ENCODE measurements at regions not wholly inside any gene's neighbourhood (a gene's known extent, or its start where the extent isn't known, plus 50 kb on each side); places are given as distances from the start of the nearest gene placed in this dataset.
A peak's percentile ranks its signal among the peaks of the same experiment; 100 is the strongest.

- Histone ChIP-seq H4K20me1 (replicated peaks in 1 of 2; ENCODE audit: control insufficient read depth in 1 of 2, insufficient read depth in 2 of 2, low read length in 2 of 2) (no peaks in the 10 kb centered on the region), H3K79me1 (ENCODE audit: low read depth, low read length) (no peaks in the 10 kb centered on the region), H2BK120ac (replicated peaks; ENCODE audit: low read depth, low read length) (peak overlapping the region; percentile 98), H3K4me3 (ENCODE audit: extremely low read depth in 1 of 4, insufficient read depth in 2 of 4, low read depth in 3 of 4, low read length in 4 of 4) (no peak overlapping the region), H2AFZ (ENCODE audit: low read length) (no peak overlapping the region), H2BK15ac (ENCODE audit: low read length) (no peak overlapping the region), H3K4ac (replicated peaks; ENCODE audit: insufficient read length, low read depth, low read length) (peak overlapping the region; percentile 97), H2BK12ac (ENCODE audit: low read depth, low read length) (peak overlapping the region; percentile 86; the same call in 1 of the 2 replicates), H4K5ac (ENCODE audit: insufficient read length, low read depth, low read length) (no peak overlapping the region), H3K27me3 (replicated peaks in 1 of 4; ENCODE audit: control insufficient read depth in 3 of 4, extremely low read depth in 1 of 4, insufficient read depth in 3 of 4, low read length in 3 of 4) (no peaks in the 10 kb centered on the region), H3K23me2 (ENCODE audit: low read depth, low read length) (no peaks in the 10 kb centered on the region), H4K8ac (ENCODE audit: extremely low read depth, insufficient read depth, low read length) (peak overlapping the region; percentile 57; the same call in 1 of the 2 replicates), H3K9me3 (ENCODE audit: insufficient read depth in 2 of 2, low read depth in 1 of 2, low read length in 1 of 2) (no peaks in the 10 kb centered on the region), H3K56ac (replicated peaks; ENCODE audit: insufficient read length, low read depth, low read length) (no peak overlapping the region), H3K4me1 (replicated peaks in 1 of 4; ENCODE audit: control insufficient read depth in 3 of 4, insufficient read depth in 4 of 4, low read length in 3 of 4) (peaks cover 4 to 20% (median 12%) of the 10 kb centered on the region in 4 experiments), H3K4me2 (ENCODE audit: insufficient read depth in 1 of 2, low read depth in 2 of 2, low read length in 2 of 2) (no peak overlapping the region), H2BK5ac (ENCODE audit: low read depth, low read length) (peak overlapping the region; percentile 95; the same call in 1 of the 2 replicates), H3K36me3 (ENCODE audit: control insufficient read depth in 2 of 4, insufficient read depth in 4 of 4, low read length in 3 of 4) (no peaks in the 10 kb centered on the region), H3K18ac (ENCODE audit: extremely low read depth, low read length) (peak overlapping the region; percentile 81; the same call in 1 of the 2 replicates), H3K23ac (ENCODE audit: insufficient read length) (no peak overlapping the region), H3K14ac (ENCODE audit: insufficient read length) (no peak overlapping the region), H3K27ac (ENCODE audit: low read depth, low read length) (no peak overlapping the region), H2AK5ac (ENCODE audit: low read depth, low read length) (peak overlapping the region; percentile 8; the same call in 1 of the 2 replicates), H3K9ac (replicated peaks in 1 of 4; ENCODE audit: extremely low read depth in 1 of 4, low read depth in 3 of 4, low read length in 3 of 4) (no peak overlapping the region), H3K79me2 (ENCODE audit: control insufficient read depth in 1 of 2, insufficient read depth in 2 of 2, low read length in 2 of 2) (no peaks in the 10 kb centered on the region; a peak in 1 of 4 replicates), H2BK20ac (ENCODE audit: low read length) (peak overlapping the region; percentile 84; the same call in 1 of the 2 replicates), H4K91ac (replicated peaks; ENCODE audit: insufficient read length, low read length) (peak overlapping the region; percentile 95)
- POLR2A ChIA-PET (ENCODE audit: partially characterized antibody) = interaction anchor here (1.3 to 6.6 kb wide), 2 partner anchors 12 to 47 kb away, joined by 3 to 54 read pairs; no protein-coding TSS in a partner anchor
- DNase-seq (ENCODE audit: low read depth in 1 of 2, low spot score in 2 of 2) (no peak), FAIRE-seq (no peak)
- CTCF ChIA-PET (ENCODE audit: partially characterized antibody) = interaction anchor here (0.8 kb wide), 1 partner anchor 40 kb away, joined by 3 read pairs; no protein-coding TSS in a partner anchor
- TF ChIP-seq E2F6 (IDR thresholded peaks at IDR 0.05) = no peak
- no peak for TF ChIP-seq SP1 (IDR thresholded peaks at IDR 0.05; ENCODE audit: low read depth, low read length)
- TF ChIP-seq KDM4A (IDR thresholded peaks at IDR 0.05; ENCODE audit: low read depth, low read length, severe bottlenecking) = no peak
- no peak for TF ChIP-seq TBP (IDR thresholded peaks at IDR 0.05; ENCODE audit: low read depth, low read length)
- TF ChIP-seq ATF2 (IDR thresholded peaks at IDR 0.05; ENCODE audit: low read length) = no peak
- no peak for TF ChIP-seq EZH2 (IDR thresholded peaks at IDR 0.05; ENCODE audit: low read depth, low read length, severe bottlenecking)
- TF ChIP-seq NRF1 (IDR thresholded peaks at IDR 0.05; ENCODE audit: low read depth, low read length) = no peak
- no peak for TF ChIP-seq EGR1 (IDR thresholded peaks at IDR 0.05; ENCODE audit: borderline replicate concordance, low read depth, low read length)
- no peak for TF ChIP-seq RBBP5 (IDR thresholded peaks at IDR 0.05; ENCODE audit: borderline replicate concordance, low read depth, low read length)
- WGBS, 2 experiments (ENCODE audit: extremely low coverage in 1 of 2, insufficient coverage in 1 of 2, insufficient read length in 1 of 2, insufficient replicate concordance in 2 of 2, low coverage in 1 of 2, low lambda C conversion rate in 2 of 2, missing lambda C conversion rate in 1 of 2) = 85% methylated on average over 6 of the region's 6 CpGs; no CpG with 5 or more reads in 1 of the 2 experiments
These were observed 258.6 kb upstream of the SPTLC3 start for GRCh38 chr20:12750221-12750620.

Measured in H1 (cell line).